Osteocyte (in vitro differentiated cells): ENCODE measurements at regions not wholly inside any gene's neighbourhood (a gene's known extent, or its start where the extent isn't known, plus 50 kb on each side); places are given as distances from the start of the nearest gene placed in this dataset.

Source experiments
- DNase-seq: peaks from one replicate; pipeline ENCODE4 v3.0.0; 2021; ENCODE audit warnings: mixed read lengths; ENCODE audit not compliant: unreplicated experiment; ENCODE audit errors: extremely low spot score
- H3K27ac Mint-ChIP-seq: one replicate; pipeline ENCODE4 v1.8.0; 2021; ENCODE audit warnings: mild to moderate bottlenecking, mixed read lengths; ENCODE audit not compliant: unreplicated experiment
- H3K27me3 Mint-ChIP-seq: one replicate; pipeline ENCODE4 v1.8.0; 2021; ENCODE audit warnings: mixed read lengths; ENCODE audit not compliant: unreplicated experiment
- H3K36me3 Mint-ChIP-seq: one replicate; pipeline ENCODE4 v1.8.0; 2021; ENCODE audit warnings: mixed read lengths; ENCODE audit not compliant: unreplicated experiment
- H3K4me1 Mint-ChIP-seq: one replicate; pipeline ENCODE4 v1.8.0; 2021; ENCODE audit warnings: mixed read lengths; ENCODE audit not compliant: unreplicated experiment
- H3K4me3 Mint-ChIP-seq: one replicate; pipeline ENCODE4 v1.8.0; 2021; ENCODE audit warnings: mild to moderate bottlenecking, moderate library complexity, mixed read lengths; ENCODE audit not compliant: unreplicated experiment
- H3K9me3 Mint-ChIP-seq: one replicate; pipeline ENCODE4 v1.8.0; 2021; ENCODE audit warnings: mixed read lengths; ENCODE audit not compliant: unreplicated experiment
- CTCF ChIP-seq: fragments of 200-600 bp; sonication (generic); IDR thresholded peaks from 2 replicates; pipeline ENCODE4 v1.5.0; 2021; ENCODE audit warnings: antibody characterized with exemption, mild to moderate bottlenecking, moderate library complexity

DNA sequence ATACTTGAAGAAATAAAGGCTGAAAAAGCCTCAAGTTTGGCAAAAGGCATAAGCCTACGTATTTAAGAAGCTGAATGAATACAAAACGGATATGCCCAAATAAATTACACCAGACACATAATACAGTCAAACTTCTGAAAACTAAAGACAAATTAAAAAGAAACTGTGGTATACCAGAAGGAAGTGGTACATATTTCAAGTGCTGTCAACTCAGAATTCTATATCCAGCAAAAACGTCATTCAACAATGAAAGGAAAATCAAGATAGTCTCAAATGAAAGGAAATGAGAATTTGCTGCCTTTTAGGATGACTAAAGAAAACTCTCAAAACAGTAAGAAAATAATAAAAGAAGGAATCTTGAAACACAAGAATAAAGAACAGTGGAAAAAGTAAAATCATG is 69.5 kb downstream of the POLR1D start:
- no peak for TF ChIP-seq CTCF
- Mint-ChIP-seq H3K4me3 (no peak overlapping the region), H3K27me3 (peaks cover 7% of the 10 kb centered on the region), H3K27ac (no peak overlapping the region), H3K9me3 (peaks cover 27% of the 10 kb centered on the region), H3K36me3 (no peaks in the 10 kb centered on the region), H3K4me1 (no peaks in the 10 kb centered on the region)
- no peak for DNase-seq

- no peak overlapping the region for H3K4me3 Mint-ChIP-seq
Observed at GRCh38 chr13:27696731-27697130, 75.0 kb downstream of the POLR1D start.

GRCh38 chr13:27699952-27700351 is 78.3 kb downstream of the POLR1D start:
- Mint-ChIP-seq H3K27me3 (peaks cover 23% of the 10 kb centered on the region), H3K36me3 (no peaks in the 10 kb centered on the region), H3K4me3 (no peak overlapping the region), H3K4me1 (no peaks in the 10 kb centered on the region), H3K27ac (no peak overlapping the region), H3K9me3 (peaks cover 24% of the 10 kb centered on the region)
- no peak for DNase-seq
- no peak for TF ChIP-seq CTCF

More at GRCh38 chr13:27696731-27697130, 75.0 kb downstream of the POLR1D start:
- Mint-ChIP-seq H3K9me3 (peaks cover 11% of the 10 kb centered on the region), H3K27me3 (peaks cover 14% of the 10 kb centered on the region), H3K4me1 (no peaks in the 10 kb centered on the region), H3K36me3 (no peaks in the 10 kb centered on the region), H3K27ac (no peak overlapping the region)
- TF ChIP-seq CTCF, result no peak
- no peak for DNase-seq

- no peak overlapping the region for H3K27ac Mint-ChIP-seq
- H3K4me3 Mint-ChIP-seq, result no peak overlapping the region
- no peak for DNase-seq
- no peak for TF ChIP-seq CTCF
- no peaks in the 10 kb centered on the region for H3K4me1 Mint-ChIP-seq
- peaks cover 40% of the 10 kb centered on the region for H3K27me3 Mint-ChIP-seq
- H3K9me3 Mint-ChIP-seq, result peaks cover 30% of the 10 kb centered on the region
- no peaks in the 10 kb centered on the region for H3K36me3 Mint-ChIP-seq
Observed at GRCh38 chr13:27704681-27705080, 83.0 kb downstream of the POLR1D start.

- no peaks in the 10 kb centered on the region for H3K36me3 Mint-ChIP-seq
- no peak overlapping the region for H3K27ac Mint-ChIP-seq
- H3K27me3 Mint-ChIP-seq, result peaks cover 48% of the 10 kb centered on the region
- H3K4me1 Mint-ChIP-seq, result no peaks in the 10 kb centered on the region
- peaks cover 21% of the 10 kb centered on the region for H3K9me3 Mint-ChIP-seq
- no peak for TF ChIP-seq CTCF
- DNase-seq, result no peak
- H3K4me3 Mint-ChIP-seq, result no peak overlapping the region
Observed at GRCh38 chr13:27708325-27708724, 84.0 kb upstream of the GSX1 start.
